ENCODE measurements at regions not wholly inside any gene's neighbourhood (a gene's known extent, or its start where the extent isn't known, plus 50 kb on each side); places are given as distances from the start of the nearest gene placed in this dataset.

DNA sequence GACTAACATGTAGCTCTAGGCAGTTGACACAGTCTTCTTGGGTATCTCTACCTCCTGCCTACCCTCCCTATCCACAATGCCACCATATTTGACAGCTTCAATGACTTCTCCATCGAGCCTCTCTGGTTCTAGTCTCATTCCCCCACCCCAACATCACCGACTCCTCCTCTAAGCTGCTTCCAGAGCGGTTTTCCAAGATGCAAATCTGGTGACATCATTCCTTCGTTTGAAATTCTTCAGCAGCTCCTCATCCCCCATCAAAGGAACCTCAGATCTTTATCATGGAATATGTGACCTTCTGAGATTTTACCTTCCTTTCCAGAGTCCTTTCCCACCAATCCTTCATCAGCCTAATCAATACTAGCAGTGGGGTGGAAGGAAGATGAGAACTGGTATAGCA is 352.4 kb upstream of the RUNX1 start:
- TF ChIP-seq, protein P1, sequence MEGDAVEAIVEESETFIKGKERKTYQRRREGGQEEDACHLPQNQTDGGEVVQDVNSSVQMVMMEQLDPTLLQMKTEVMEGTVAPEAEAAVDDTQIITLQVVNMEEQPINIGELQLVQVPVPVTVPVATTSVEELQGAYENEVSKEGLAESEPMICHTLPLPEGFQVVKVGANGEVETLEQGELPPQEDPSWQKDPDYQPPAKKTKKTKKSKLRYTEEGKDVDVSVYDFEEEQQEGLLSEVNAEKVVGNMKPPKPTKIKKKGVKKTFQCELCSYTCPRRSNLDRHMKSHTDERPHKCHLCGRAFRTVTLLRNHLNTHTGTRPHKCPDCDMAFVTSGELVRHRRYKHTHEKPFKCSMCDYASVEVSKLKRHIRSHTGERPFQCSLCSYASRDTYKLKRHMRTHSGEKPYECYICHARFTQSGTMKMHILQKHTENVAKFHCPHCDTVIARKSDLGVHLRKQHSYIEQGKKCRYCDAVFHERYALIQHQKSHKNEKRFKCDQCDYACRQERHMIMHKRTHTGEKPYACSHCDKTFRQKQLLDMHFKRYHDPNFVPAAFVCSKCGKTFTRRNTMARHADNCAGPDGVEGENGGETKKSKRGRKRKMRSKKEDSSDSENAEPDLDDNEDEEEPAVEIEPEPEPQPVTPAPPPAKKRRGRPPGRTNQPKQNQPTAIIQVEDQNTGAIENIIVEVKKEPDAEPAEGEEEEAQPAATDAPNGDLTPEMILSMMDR (IDR thresholded peaks at IDR 0.05; ENCODE audit: low read depth, low read length), result no peak
- TF ChIP-seq POLR2A (IDR thresholded peaks at IDR 0.05; ENCODE audit: extremely low read depth, insufficient read length), result no peak
- TF ChIP-seq, protein P2, sequence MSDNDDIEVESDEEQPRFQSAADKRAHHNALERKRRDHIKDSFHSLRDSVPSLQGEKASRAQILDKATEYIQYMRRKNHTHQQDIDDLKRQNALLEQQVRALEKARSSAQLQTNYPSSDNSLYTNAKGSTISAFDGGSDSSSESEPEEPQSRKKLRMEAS (IDR thresholded peaks at IDR 0.05; ENCODE audit: low read depth, low read length), result no peak
